CD14-positive monocyte (primary cell): ENCODE measurements at regions not wholly inside any gene's neighbourhood (a gene's known extent, or its start where the extent isn't known, plus 50 kb on each side); places are given as distances from the start of the nearest gene placed in this dataset.

Experiments
- DNase-seq, 3 donors: peaks; one replicate each; pipeline ENCODE4 v3.0.0-alpha.2; 2011 to 2022
- H2AFZ ChIP-seq: 2 replicates; pipeline ENCODE4 v1.6.0; 2012; ENCODE audit warnings: mild to moderate bottlenecking, low read depth, low read length, inconsistent platforms; ENCODE audit not compliant: insufficient read depth, poor library complexity, severe bottlenecking
- H3K27ac ChIP-seq, 2 donors: 1 replicate in 1 of 2; 2 replicates in 1 of 2; pipeline ENCODE4 v1.5.1; 2012 to 2013; ENCODE audit warnings: low read length in 2 of 2, control low read depth in 1 of 2, inconsistent platforms in 1 of 2, low read depth in 1 of 2, mild to moderate bottlenecking in 1 of 2
- H3K27me3 ChIP-seq, 2 donors: one replicate each; pipeline versions ENCODE4 v1.6.0 to v1.6.1; 2011 to 2013; ENCODE audit warnings: low read length in 2 of 2; ENCODE audit not compliant: control insufficient read depth in 2 of 2, insufficient read depth in 2 of 2
- H3K36me3 ChIP-seq, 2 donors: replicated peaks in 1 of 2; 1 replicate in 1 of 2; 2 replicates in 1 of 2; pipeline versions ENCODE4 v1.5.1 to v1.6.1; 2012 to 2013; ENCODE audit warnings: low read length in 2 of 2, control low read depth in 1 of 2, inconsistent platforms in 1 of 2, mild to moderate bottlenecking in 1 of 2; ENCODE audit not compliant: insufficient read depth in 2 of 2, control insufficient read depth in 1 of 2
- H3K4me1 ChIP-seq, 2 donors: 1 replicate in 1 of 2; 2 replicates in 1 of 2; pipeline versions ENCODE4 v1.5.1 to v1.6.1; 2012 to 2013; ENCODE audit warnings: low read length in 2 of 2, control low read depth in 1 of 2, inconsistent platforms in 1 of 2, mild to moderate bottlenecking in 1 of 2, moderate library complexity in 1 of 2; ENCODE audit not compliant: insufficient read depth in 2 of 2, control insufficient read depth in 1 of 2
- H3K4me2 ChIP-seq: replicated peaks from 2 replicates; pipeline ENCODE3; 2012; ENCODE audit warnings: low read length, moderate library complexity, mild to moderate bottlenecking; ENCODE audit not compliant: poor library complexity, severe bottlenecking; ENCODE audit errors: extremely low read depth
- H3K4me3 ChIP-seq, 3 experiments: fragments of 200-600 bp in 1 of 3; sonication (generic) in 1 of 3; replicated peaks in 1 of 3; 1 replicate in 2 of 3; 2 replicates in 1 of 3; pipeline ENCODE4 v1.5.1; 2011 to 2013; ENCODE audit warnings: low read length in 3 of 3, mild to moderate bottlenecking in 3 of 3, control low read depth in 2 of 3, low read depth in 2 of 3, inconsistent platforms in 1 of 3, moderate library complexity in 1 of 3
- H3K79me2 ChIP-seq: 2 replicates; pipeline ENCODE4 v1.6.0; 2012; ENCODE audit warnings: mild to moderate bottlenecking, control low read depth, inconsistent platforms, low read length, moderate library complexity; ENCODE audit not compliant: insufficient read depth
- H3K9ac ChIP-seq: 2 replicates; pipeline ENCODE4 v1.6.0; 2017; ENCODE audit warnings: low read length, mild to moderate bottlenecking; ENCODE audit not compliant: insufficient read depth, poor library complexity, severe bottlenecking
- H3K9me3 ChIP-seq, 2 donors: replicated peaks in 1 of 2; 1 replicate in 1 of 2; 2 replicates in 1 of 2; pipeline versions ENCODE4 v1.5.1 to v1.6.1; 2012 to 2013; ENCODE audit warnings: low read length in 2 of 2, control low read depth in 1 of 2; ENCODE audit not compliant: control insufficient read depth in 1 of 2, insufficient read depth in 1 of 2
- H4K20me1 ChIP-seq: 2 replicates; pipeline ENCODE4 v1.6.0; 2012; ENCODE audit warnings: mild to moderate bottlenecking, low read length, control low read depth, moderate library complexity; ENCODE audit not compliant: insufficient read depth
- H3K27ac Mint-ChIP-seq, 7 donors: one replicate each; pipeline ENCODE4 v1.8.0; 2020; ENCODE audit warnings: mild to moderate bottlenecking in 7 of 7, mixed read lengths in 7 of 7, moderate library complexity in 6 of 7, inconsistent platforms in 2 of 7
- H3K27me3 Mint-ChIP-seq, 3 donors: one replicate each; pipeline ENCODE4 v1.8.0; 2021 to 2022; ENCODE audit warnings: low read depth in 3 of 3, mild to moderate bottlenecking in 3 of 3, mixed read lengths in 3 of 3, moderate library complexity in 3 of 3, inconsistent platforms in 1 of 3
- H3K36me3 Mint-ChIP-seq, 2 donors: one replicate each; pipeline ENCODE4 v1.8.0; 2020; ENCODE audit warnings: mixed read lengths in 2 of 2, inconsistent platforms in 1 of 2, mild to moderate bottlenecking in 1 of 2
- H3K4me1 Mint-ChIP-seq: one replicate; pipeline ENCODE4 v1.8.0; 2020; ENCODE audit warnings: mild to moderate bottlenecking, mixed read lengths
- H3K4me3 Mint-ChIP-seq, 2 donors: one replicate each; pipeline ENCODE4 v1.8.0; 2020; ENCODE audit warnings: mild to moderate bottlenecking in 2 of 2, mixed read lengths in 2 of 2, moderate library complexity in 1 of 2
- H3K9me3 Mint-ChIP-seq, 7 donors: one replicate each; pipeline ENCODE4 v1.8.0; 2020 to 2022; ENCODE audit warnings: mixed read lengths in 7 of 7, mild to moderate bottlenecking in 6 of 7, moderate library complexity in 6 of 7, inconsistent platforms in 2 of 7
- CTCF ChIP-seq: fragments of 200-600 bp; IDR thresholded peaks from one replicate; pipeline ENCODE4 v1.8.0; 2022; ENCODE audit warnings: antibody characterized with exemption, mild to moderate bottlenecking
- WGBS: methylation state at CpG from one replicate; pipeline ENCODE4 v1.1.5; 2013; ENCODE audit warnings: missing lambda C conversion rate; ENCODE audit not compliant: insufficient coverage; 5-methylcytosine and 5-hydroxymethylcytosine counted together
- intact Hi-C, 2 donors: fragments of 100-400 bp; cut with micrococcal nuclease; formaldehyde crosslinking; loops; one replicate each; pipeline versions ENCODE4 v1.15.0 to v1.15.1; 2023

DNA sequence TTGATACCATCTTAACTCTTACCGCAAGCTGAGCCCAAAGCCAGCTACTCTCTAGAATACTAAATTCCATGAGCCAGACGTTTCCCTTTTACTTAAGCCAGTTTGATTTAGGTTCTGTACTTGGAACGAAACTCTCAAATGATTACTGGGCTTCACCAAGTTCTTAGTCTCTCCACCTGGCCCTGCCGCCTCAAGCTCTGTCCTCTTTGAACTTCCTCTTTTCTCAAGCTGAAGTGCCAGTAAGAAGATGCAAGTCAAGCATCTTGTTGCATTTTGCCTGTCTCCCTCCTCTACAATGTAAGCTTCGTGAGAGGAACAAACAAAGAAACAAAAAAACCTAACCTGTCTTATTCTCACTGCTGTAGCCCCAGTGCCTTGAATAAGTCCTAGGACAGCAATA, 358.2 kb upstream of the NPVF start:
- DNase-seq: no peak
- H3K27ac ChIP-seq: no peak overlapping the region
- H3K4me3 ChIP-seq: no peak overlapping the region
- peaks cover 0 to 3% (median 0%) of the 10 kb centered on the region in 7 donors for H3K9me3 Mint-ChIP-seq
- no peaks in the 10 kb centered on the region for H3K36me3 Mint-ChIP-seq
- intact Hi-C loops: no loop called here
- H3K4me1 Mint-ChIP-seq: no peaks in the 10 kb centered on the region
- no peak for TF ChIP-seq CTCF
- no peak overlapping the region for H3K9ac ChIP-seq
- peaks cover 4 to 5% (median 4%) of the 10 kb centered on the region in 3 donors for H3K27me3 Mint-ChIP-seq
- H3K79me2 ChIP-seq: no peaks in the 10 kb centered on the region
- H3K4me2 ChIP-seq: no peak overlapping the region
- no peaks in the 10 kb centered on the region for H3K9me3 ChIP-seq
- 54% methylated on average over 4 of the region's 5 CpGs for WGBS
- H3K4me3 Mint-ChIP-seq: no peak overlapping the region
- no peaks in the 10 kb centered on the region for H3K36me3 ChIP-seq
- no peaks in the 10 kb centered on the region for H3K4me1 ChIP-seq
- no peak overlapping the region for H3K27ac Mint-ChIP-seq
- no peaks in the 10 kb centered on the region for H4K20me1 ChIP-seq
- no peaks in the 10 kb centered on the region for H3K27me3 ChIP-seq
- no peak overlapping the region for H2AFZ ChIP-seq

- Histone ChIP-seq H3K27ac (no peak overlapping the region), H3K79me2 (no peaks in the 10 kb centered on the region), H3K9ac (no peak overlapping the region), H3K4me1 (peaks cover 4% of the 10 kb centered on the region in 2 donors), H2AFZ (no peak overlapping the region), H3K27me3 (no peaks in the 10 kb centered on the region), H4K20me1 (no peaks in the 10 kb centered on the region), H3K36me3 (no peaks in the 10 kb centered on the region), H3K4me2 (no peak overlapping the region), H3K4me3 (no peak overlapping the region), H3K9me3 (peaks cover 0 to 3% of the 10 kb centered on the region in 2 donors)
- H3K4me3 Mint-ChIP-seq: no peak overlapping the region
- H3K36me3 Mint-ChIP-seq: no peaks in the 10 kb centered on the region
- peaks cover 10% of the 10 kb centered on the region for H3K4me1 Mint-ChIP-seq
- DNase-seq: no peak
- H3K27me3 Mint-ChIP-seq: peaks cover 2 to 8% (median 3%) of the 10 kb centered on the region in 3 donors
- intact Hi-C loops: no loop called here
- H3K9me3 Mint-ChIP-seq: peaks cover 0 to 4% (median 0%) of the 10 kb centered on the region in 7 donors
- TF ChIP-seq CTCF: no peak
- no peak overlapping the region for H3K27ac Mint-ChIP-seq
- no CpG with 5 or more reads among the region's 3 CpGs for WGBS
These were observed 365.8 kb upstream of the NPVF start for GRCh38 chr7:25594122-25594521.
